Caco-2 (cell line): ENCODE measurements at regions not wholly inside any gene's neighbourhood (a gene's known extent, or its start where the extent isn't known, plus 50 kb on each side); places are given as distances from the start of the nearest gene placed in this dataset.
A peak's percentile ranks its signal among the peaks of the same experiment; 100 is the strongest.

Experiments
- BruUV-seq: library from RNA; stranded (reverse); fragments of 400-500 nt; replicated peaks from 2 replicates; lab custom pipeline; 2021; lab: Mats Ljungman, UMichigan
- CTCF ChIA-PET: fragments of 300-600 bp; sonication (Branson Sonifier 250); formaldehyde crosslinking; loops from one replicate; lab custom pipeline; 2022; ENCODE audit warnings: antibody characterized with exemption; lab: Charles Lee
- POLR2A ChIA-PET: fragments of 300-600 bp; sonication (Branson Sonifier 250); formaldehyde crosslinking; loops from one replicate; lab custom pipeline; 2022; ENCODE audit warnings: antibody characterized with exemption; lab: Charles Lee
- DNase-seq, 2 experiments: peaks; one replicate each; pipeline versions ENCODE4 v3.0.0 to v3.0.0-alpha.2; 2020 to 2022
- H3K27me3 ChIP-seq: replicated peaks from 2 replicates; pipeline ENCODE4 v1.6.0; 2011; ENCODE audit warnings: low read length; ENCODE audit not compliant: control insufficient read depth, insufficient read depth
- H3K36me3 ChIP-seq: 2 replicates; pipeline ENCODE4 v1.5.1; 2011; ENCODE audit warnings: low read length; ENCODE audit not compliant: control insufficient read depth, insufficient read depth
- H3K4me1 ChIP-seq: fragments of 250-450 bp; sonication (Bioruptor Pico); 2 replicates; pipeline ENCODE4 v1.5.1; 2020; ENCODE audit warnings: mild to moderate bottlenecking
- H3K4me3 ChIP-seq: 2 replicates; pipeline ENCODE4 v1.5.1; 2011; ENCODE audit warnings: low read depth, mild to moderate bottlenecking, control low read depth, low read length
- H3K9me3 ChIP-seq: fragments of 250-450 bp; sonication (Bioruptor Pico); 2 replicates; pipeline ENCODE4 v1.5.1; 2020; ENCODE audit warnings: mild to moderate bottlenecking, moderate library complexity
- H3K27ac Mint-ChIP-seq: one replicate; pipeline ENCODE4 v1.8.0; 2022; ENCODE audit warnings: mixed read lengths; ENCODE audit not compliant: unreplicated experiment
- H3K27me3 Mint-ChIP-seq: one replicate; pipeline ENCODE4 v1.8.0; 2022; ENCODE audit warnings: mixed read lengths; ENCODE audit not compliant: insufficient read depth, unreplicated experiment
- H3K36me3 Mint-ChIP-seq: one replicate; pipeline ENCODE4 v1.8.0; 2022; ENCODE audit warnings: mild to moderate bottlenecking, mixed read lengths; ENCODE audit not compliant: insufficient read depth, unreplicated experiment
- H3K4me1 Mint-ChIP-seq: one replicate; pipeline ENCODE4 v1.8.0; 2022; ENCODE audit warnings: low read depth, mixed read lengths; ENCODE audit not compliant: unreplicated experiment
- H3K4me3 Mint-ChIP-seq: one replicate; pipeline ENCODE4 v1.8.0; 2022; ENCODE audit warnings: mild to moderate bottlenecking, moderate library complexity, mixed read lengths; ENCODE audit not compliant: unreplicated experiment
- H3K9me3 Mint-ChIP-seq: one replicate; pipeline ENCODE4 v1.8.0; 2022; ENCODE audit warnings: mixed read lengths; ENCODE audit not compliant: unreplicated experiment
- intact Hi-C: fragments of 100-400 bp; cut with micrococcal nuclease; formaldehyde crosslinking; loops from one replicate; pipeline ENCODE4 v1.10.0; 2022; ENCODE audit not compliant: unreplicated experiment
- TF ChIP-seq, protein P1 (sequence below), 2 experiments: fragments of 200-600 bp in 1 of 2; IDR thresholded peaks; 1 replicate in 1 of 2; 2 replicates in 1 of 2; pipeline versions ENCODE4 v1.5.1 to v1.8.0; 2011 to 2022; ENCODE audit warnings: antibody characterized with exemption in 1 of 2, control low read depth in 1 of 2, inconsistent platforms in 1 of 2, low read depth in 1 of 2, low read length in 1 of 2, mild to moderate bottlenecking in 1 of 2, moderate library complexity in 1 of 2; ENCODE audit not compliant: insufficient read depth in 1 of 2, severe bottlenecking in 1 of 2, unreplicated experiment in 1 of 2

DNA sequence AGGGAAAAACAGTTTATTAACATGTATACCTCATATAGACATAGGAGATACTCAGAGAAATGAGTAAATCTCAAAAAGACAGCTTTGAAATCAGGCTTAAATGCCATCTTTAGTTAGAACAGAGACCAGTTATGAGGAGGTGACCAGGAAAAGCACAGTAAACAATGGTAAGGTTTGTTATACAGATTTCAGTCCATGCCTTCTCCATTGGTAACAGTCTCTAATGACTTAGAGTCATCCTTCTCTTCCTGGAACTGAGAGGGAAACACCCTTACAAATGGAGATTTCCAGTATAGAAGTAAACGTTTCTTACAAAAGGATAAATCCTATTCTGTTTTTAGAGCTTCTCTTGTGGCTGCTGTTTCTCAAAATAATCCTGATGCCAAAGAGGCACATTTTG, 476.3 kb upstream of the NAALADL2 start:
- Mint-ChIP-seq H3K4me1 (no peaks in the 10 kb centered on the region), H3K4me3 (no peak overlapping the region), H3K27me3 (no peaks in the 10 kb centered on the region), H3K27ac (no peak overlapping the region), H3K36me3 (no peaks in the 10 kb centered on the region), H3K9me3 (peaks cover 9% of the 10 kb centered on the region)
- intact Hi-C loops, result no loop called here
- Histone ChIP-seq H3K36me3 (no peaks in the 10 kb centered on the region), H3K9me3 (0 out of 2 replicates have a peak, but pooled peaks cover 1% of the 10 kb centered on the region), H3K4me3 (no peak overlapping the region), H3K27me3 (no peaks in the 10 kb centered on the region), H3K4me1 (no peaks in the 10 kb centered on the region)
- no peak for DNase-seq
- BruUV-seq, result no TSS peak
- POLR2A ChIA-PET, result no interaction called here
- TF ChIP-seq, protein P1, sequence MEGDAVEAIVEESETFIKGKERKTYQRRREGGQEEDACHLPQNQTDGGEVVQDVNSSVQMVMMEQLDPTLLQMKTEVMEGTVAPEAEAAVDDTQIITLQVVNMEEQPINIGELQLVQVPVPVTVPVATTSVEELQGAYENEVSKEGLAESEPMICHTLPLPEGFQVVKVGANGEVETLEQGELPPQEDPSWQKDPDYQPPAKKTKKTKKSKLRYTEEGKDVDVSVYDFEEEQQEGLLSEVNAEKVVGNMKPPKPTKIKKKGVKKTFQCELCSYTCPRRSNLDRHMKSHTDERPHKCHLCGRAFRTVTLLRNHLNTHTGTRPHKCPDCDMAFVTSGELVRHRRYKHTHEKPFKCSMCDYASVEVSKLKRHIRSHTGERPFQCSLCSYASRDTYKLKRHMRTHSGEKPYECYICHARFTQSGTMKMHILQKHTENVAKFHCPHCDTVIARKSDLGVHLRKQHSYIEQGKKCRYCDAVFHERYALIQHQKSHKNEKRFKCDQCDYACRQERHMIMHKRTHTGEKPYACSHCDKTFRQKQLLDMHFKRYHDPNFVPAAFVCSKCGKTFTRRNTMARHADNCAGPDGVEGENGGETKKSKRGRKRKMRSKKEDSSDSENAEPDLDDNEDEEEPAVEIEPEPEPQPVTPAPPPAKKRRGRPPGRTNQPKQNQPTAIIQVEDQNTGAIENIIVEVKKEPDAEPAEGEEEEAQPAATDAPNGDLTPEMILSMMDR (IDR thresholded peaks at IDR 0.05; ENCODE audit: insufficient read depth in 1 of 2, low read depth in 1 of 2, low read length in 1 of 2, severe bottlenecking in 1 of 2, unreplicated experiment in 1 of 2), result no peak
- CTCF ChIA-PET, result no interaction called here

GRCh38 chr3:174387736-174388135, 471.4 kb upstream of the NAALADL2 start:
- Mint-ChIP-seq H3K9me3 (peaks cover 20% of the 10 kb centered on the region), H3K27me3 (no peaks in the 10 kb centered on the region), H3K27ac (no peak overlapping the region), H3K36me3 (no peaks in the 10 kb centered on the region), H3K4me1 (no peaks in the 10 kb centered on the region), H3K4me3 (no peak overlapping the region)
- Histone ChIP-seq H3K4me3 (no peak overlapping the region), H3K27me3 (no peaks in the 10 kb centered on the region), H3K4me1 (no peaks in the 10 kb centered on the region), H3K36me3 (no peaks in the 10 kb centered on the region), H3K9me3 (0 out of 2 replicates have a peak, but pooled peaks cover 2% of the 10 kb centered on the region)
- TF ChIP-seq, protein P1 (IDR thresholded peaks at IDR 0.05; ENCODE audit: insufficient read depth in 1 of 2, low read depth in 1 of 2, low read length in 1 of 2, severe bottlenecking in 1 of 2, unreplicated experiment in 1 of 2), result no peak
- ChIA-PET CTCF (no interaction called here), POLR2A (no interaction called here)
- DNase-seq, result no peak
- intact Hi-C loops, result no loop called here
- no TSS peak for BruUV-seq

- no peaks in the 10 kb centered on the region for H3K36me3 Mint-ChIP-seq
- ChIA-PET CTCF (no interaction called here), POLR2A (no interaction called here)
- BruUV-seq, result no TSS peak
- Histone ChIP-seq H3K9me3 (peaks cover 12% of the 10 kb centered on the region), H3K36me3 (no peaks in the 10 kb centered on the region), H3K4me1 (no peaks in the 10 kb centered on the region), H3K27me3 (no peaks in the 10 kb centered on the region), H3K4me3 (no peak overlapping the region)
- H3K9me3 Mint-ChIP-seq, result peaks cover 22% of the 10 kb centered on the region
- DNase-seq, result peak in 1 of 2 experiments; percentile 39
- TF ChIP-seq, protein P1 (IDR thresholded peaks at IDR 0.05; ENCODE audit: insufficient read depth in 1 of 2, low read depth in 1 of 2, low read length in 1 of 2, severe bottlenecking in 1 of 2, unreplicated experiment in 1 of 2), result peak; percentile 16 to 45
- no peak overlapping the region for H3K4me3 Mint-ChIP-seq
- intact Hi-C loops, result loop anchor here (1.0 to 5.0 kb wide), 5 partner anchors 40 to 723 kb away; no protein-coding TSS in a partner anchor
- no peaks in the 10 kb centered on the region for H3K4me1 Mint-ChIP-seq
- no peaks in the 10 kb centered on the region for H3K27me3 Mint-ChIP-seq
- no peak overlapping the region for H3K27ac Mint-ChIP-seq
These were observed 461.3 kb upstream of the NAALADL2 start for GRCh38 chr3:174397848-174398247.
